Stomach (tissue), 8 donors: ENCODE measurements at regions not wholly inside any gene's neighbourhood (a gene's known extent, or its start where the extent isn't known, plus 50 kb on each side); places are given as distances from the start of the nearest gene placed in this dataset.

Experiments used
- DNase-seq, 2 donors: peaks; one replicate each; pipeline versions ENCODE4 v3.0.0 to v3.0.0-alpha.2; 2013 to 2019
- H3K27ac ChIP-seq, 5 donors: fragments of 200-600 bp in 4 of 5; sonication (generic) in 4 of 5; one replicate each; pipeline ENCODE4 v1.5.1; 2013 to 2019; ENCODE audit warnings: mild to moderate bottlenecking in 1 of 5, moderate library complexity in 1 of 5
- H3K27me3 ChIP-seq, 3 donors: fragments of 200-600 bp; sonication (generic); one replicate each; pipeline ENCODE4 v1.5.1; 2017 to 2019; ENCODE audit warnings: mixed run types in 1 of 3
- H3K36me3 ChIP-seq, 4 donors: fragments of 200-600 bp; sonication (generic); 1 replicate in 3 of 4; 2 replicates in 1 of 4; pipeline ENCODE4 v1.5.1; 2016 to 2019
- H3K4me1 ChIP-seq, 4 donors: fragments of 200-600 bp; sonication (generic); one replicate each; pipeline ENCODE4 v1.5.1; 2016 to 2019
- H3K4me3 ChIP-seq, 4 donors: fragments of 200-600 bp; sonication (generic) in 3 of 4; one replicate each; pipeline ENCODE4 v1.5.1; 2016 to 2019; ENCODE audit warnings: mild to moderate bottlenecking in 1 of 4
- H3K9me3 ChIP-seq, 4 donors: fragments of 200-600 bp; sonication (generic); one replicate each; pipeline ENCODE4 v1.5.1; 2016 to 2019
- CTCF ChIP-seq, 7 experiments: fragments of 450-650 bp in 4 of 7; fragments of 200-600 bp in 3 of 7; sonication (generic) in 3 of 7; IDR thresholded peaks; one replicate each; pipeline ENCODE4 v1.5.1; 2016 to 2019; ENCODE audit warnings: antibody characterized with exemption in 7 of 7, control low read depth in 2 of 7, mild to moderate bottlenecking in 1 of 7
- EP300 ChIP-seq: sonication (generic); formaldehyde crosslinking; IDR thresholded peaks from one replicate; pipeline ENCODE4 v1.6.1; 2017; ENCODE audit warnings: antibody characterized with exemption
- POLR2A ChIP-seq, 4 donors: fragments of 450-650 bp; IDR thresholded peaks; one replicate each; pipeline ENCODE4 v1.6.1; 2016; ENCODE audit warnings: antibody characterized with exemption in 4 of 4, control low read depth in 2 of 4, mild to moderate bottlenecking in 1 of 4, moderate library complexity in 1 of 4
- POLR2AphosphoS5 ChIP-seq, 3 donors: sonication (generic); formaldehyde crosslinking; IDR thresholded peaks; one replicate each; pipeline ENCODE4 v1.6.1; 2016; ENCODE audit warnings: antibody characterized with exemption in 3 of 3
- WGBS, 5 donors: extraction: QIAGEN DNeasy Blood & Tissue Kit in 3 of 5; methylation state at CpG; one replicate each; pipeline versions ENCODE4 v1.1.5 to v1.1.7; 2013 to 2018; 5-methylcytosine and 5-hydroxymethylcytosine counted together
- intact Hi-C: fragments of 100-400 bp; cut with DNase I; formaldehyde crosslinking; loops from one replicate; pipeline ENCODE4 v1.15.1; 2023; ENCODE audit warnings: low total_unique reads
- donor health status: healthy with polysubstance abuse.
- donor health status: Bipolar disorder and iron deficiency.
- donor health status: healthy.

- no peaks in the 10 kb centered on the region for H3K36me3 ChIP-seq
- no peaks in the 10 kb centered on the region for H3K27me3 ChIP-seq
- no peak overlapping the region for H3K27ac ChIP-seq
- TF ChIP-seq CTCF (IDR thresholded peaks at IDR 0.05) (no peak), EP300 (no peak), POLR2AphosphoS5 (IDR thresholded peaks at IDR 0.05) (no peak), POLR2A (IDR thresholded peaks at IDR 0.05) (no peak)
- H3K9me3 ChIP-seq = no peaks in the 10 kb centered on the region
- no peak overlapping the region for H3K4me3 ChIP-seq
- H3K4me1 ChIP-seq = no peaks in the 10 kb centered on the region
- no peak for DNase-seq
- intact Hi-C loops = no loop called here
- 40 to 63% (median 49%) methylated on average over 2 of the region's 2 CpGs for WGBS, 5 donors
Measured at GRCh38 chr11:82082976-82083375, 650.7 kb downstream of the FAM181B start.

DNA sequence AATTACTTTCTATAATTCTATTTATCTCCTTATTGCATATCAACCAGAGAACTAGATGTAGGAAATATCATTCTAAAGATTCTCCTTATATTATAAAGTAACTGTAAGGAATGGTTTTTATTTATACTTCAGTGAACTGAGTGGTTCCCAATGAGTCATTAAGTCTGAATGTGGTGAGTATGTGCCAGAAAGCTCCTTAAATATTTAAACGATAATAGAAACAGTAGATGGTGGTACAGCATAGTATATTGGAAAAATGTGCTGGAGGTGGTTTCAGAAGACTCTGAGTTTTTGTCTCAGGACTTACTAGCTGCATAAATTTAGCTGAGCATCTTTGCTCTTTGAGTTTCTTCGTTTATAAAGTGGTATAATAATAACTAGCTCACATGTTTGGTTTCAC lies 653.5 kb downstream of the FAM181B start:
- Histone ChIP-seq H3K36me3 (no peaks in the 10 kb centered on the region), H3K9me3 (no peaks in the 10 kb centered on the region), H3K4me1 (no peaks in the 10 kb centered on the region), H3K27ac (no peak overlapping the region), H3K4me3 (no peak overlapping the region), H3K27me3 (no peaks in the 10 kb centered on the region)
- intact Hi-C loops = no loop called here
- 46 to 60% (median 58%) methylated on average over 2 of the region's 2 CpGs for WGBS, 5 donors
- no peak for TF ChIP-seq EP300
- TF ChIP-seq CTCF (IDR thresholded peaks at IDR 0.05) = no peak
- TF ChIP-seq POLR2A (IDR thresholded peaks at IDR 0.05) = no peak
- no peak for TF ChIP-seq POLR2AphosphoS5 (IDR thresholded peaks at IDR 0.05)
- DNase-seq = no peak

GRCh38 chr11:82076126-82076525 lies 657.5 kb downstream of the FAM181B start:
- no peak for TF ChIP-seq POLR2A (IDR thresholded peaks at IDR 0.05)
- TF ChIP-seq CTCF (IDR thresholded peaks at IDR 0.05) = no peak
- TF ChIP-seq POLR2AphosphoS5 (IDR thresholded peaks at IDR 0.05) = no peak
- TF ChIP-seq EP300 = no peak
- intact Hi-C loops = no loop called here
- no peaks in the 10 kb centered on the region for H3K4me1 ChIP-seq
- no peaks in the 10 kb centered on the region for H3K9me3 ChIP-seq
- no peaks in the 10 kb centered on the region for H3K36me3 ChIP-seq
- 72 to 75% (median 73%) methylated on average over 3 of the region's 3 CpGs for WGBS, 5 donors
- H3K27me3 ChIP-seq = no peaks in the 10 kb centered on the region
- no peak for DNase-seq
- no peak overlapping the region for H3K4me3 ChIP-seq
- no peak overlapping the region for H3K27ac ChIP-seq

DNA sequence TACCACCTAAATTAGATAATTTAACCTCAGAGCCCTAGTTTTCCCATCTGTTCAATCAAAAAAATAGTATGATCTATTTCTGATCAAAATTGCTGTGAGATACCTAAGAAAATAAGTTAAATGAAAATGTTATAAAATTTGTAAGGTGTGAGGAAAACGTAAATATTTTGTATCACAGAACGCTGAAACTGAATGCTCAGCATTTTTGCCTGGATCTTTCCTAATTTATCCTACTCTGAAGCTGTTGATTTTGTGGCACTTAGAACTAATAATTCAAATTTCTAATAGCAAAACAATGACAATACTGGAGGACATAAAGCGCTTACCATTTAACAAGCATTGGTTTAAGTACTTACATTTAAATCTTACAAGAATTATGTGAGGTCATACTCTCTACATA lies 674.2 kb downstream of the FAM181B start:
- no peak for TF ChIP-seq POLR2AphosphoS5 (IDR thresholded peaks at IDR 0.05)
- no peak for TF ChIP-seq CTCF (IDR thresholded peaks at IDR 0.05)
- TF ChIP-seq POLR2A (IDR thresholded peaks at IDR 0.05) = no peak
- TF ChIP-seq EP300 = no peak
- DNase-seq = no peak
- intact Hi-C loops = no loop called here
- no peaks in the 10 kb centered on the region for H3K36me3 ChIP-seq
- 85 to 93% (median 90%) methylated on average over 3 of the region's 3 CpGs for WGBS, 5 donors
- H3K9me3 ChIP-seq = no peaks in the 10 kb centered on the region
- no peak overlapping the region for H3K4me3 ChIP-seq
- no peaks in the 10 kb centered on the region for H3K4me1 ChIP-seq
- H3K27ac ChIP-seq = no peak overlapping the region
- no peaks in the 10 kb centered on the region for H3K27me3 ChIP-seq
